HCT116 (cell line): ENCODE measurements at regions not wholly inside any gene's neighbourhood (a gene's known extent, or its start where the extent isn't known, plus 50 kb on each side); places are given as distances from the start of the nearest gene placed in this dataset.

ENCODE experiments used
- CEBPB ChIP-seq: IDR thresholded peaks from 2 replicates; pipeline ENCODE4 v1.6.1; 2012; ENCODE audit warnings: low read depth
- EGR1 ChIP-seq: IDR thresholded peaks from 2 replicates; pipeline ENCODE4 v1.6.1; 2012; ENCODE audit warnings: low read depth
- EZH2 ChIP-seq: fragments of 200-600 bp; sonication (generic); IDR thresholded peaks from 2 replicates; pipeline ENCODE4 v1.6.1; 2017; ENCODE audit warnings: antibody characterized with exemption, mixed run types
- JUND ChIP-seq: IDR thresholded peaks from 2 replicates; pipeline ENCODE4 v1.6.1; 2012
- POLR2A ChIP-seq: IDR thresholded peaks from 2 replicates; pipeline ENCODE4 v1.7.0; 2011; ENCODE audit warnings: borderline replicate concordance; ENCODE audit not compliant: insufficient read depth, insufficient read length; ENCODE audit errors: extremely low read depth
- SP1 ChIP-seq: IDR thresholded peaks from 2 replicates; pipeline ENCODE4 v1.6.1; 2012; ENCODE audit warnings: low read depth
- SRF ChIP-seq: IDR thresholded peaks from 2 replicates; pipeline ENCODE4 v1.6.1; 2012; ENCODE audit warnings: low read depth
- TF ChIP-seq, protein P1 (sequence below), 3 experiments: fragments of 200-600 bp in 1 of 3; sonication (generic) in 1 of 3; IDR thresholded peaks in 2 of 3; conservative IDR thresholded peaks in 1 of 3; 2 replicates each; pipeline ENCODE4 v1.5.1; 2012 to 2017; ENCODE audit warnings: low read depth in 2 of 3, low read length in 2 of 3, antibody characterized with exemption in 1 of 3, borderline replicate concordance in 1 of 3, control low read depth in 1 of 3, mild to moderate bottlenecking in 1 of 3, mixed read lengths in 1 of 3, mixed run types in 1 of 3, moderate library complexity in 1 of 3; ENCODE audit not compliant: insufficient read depth in 1 of 3

DNA sequence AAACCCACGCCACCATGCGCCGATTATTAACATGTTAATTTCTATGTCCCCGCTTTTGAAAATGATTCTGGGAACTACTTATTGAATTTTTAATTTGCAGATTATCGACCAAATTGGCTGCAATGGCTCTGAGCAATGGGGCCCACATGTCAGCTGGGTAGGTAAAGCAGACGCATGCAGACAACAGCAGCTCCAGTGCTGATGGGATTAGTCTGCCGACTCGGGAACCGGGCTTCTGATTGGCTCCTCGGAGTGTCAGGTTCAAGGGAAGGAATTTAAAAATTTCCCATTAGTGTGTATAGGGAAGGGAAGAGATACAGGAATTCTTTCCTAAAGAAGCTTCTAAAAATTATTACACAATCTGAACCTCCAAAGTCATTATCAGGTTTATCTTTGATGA, 77.4 kb upstream of the PPARGC1A start:
- TF ChIP-seq, protein P1, sequence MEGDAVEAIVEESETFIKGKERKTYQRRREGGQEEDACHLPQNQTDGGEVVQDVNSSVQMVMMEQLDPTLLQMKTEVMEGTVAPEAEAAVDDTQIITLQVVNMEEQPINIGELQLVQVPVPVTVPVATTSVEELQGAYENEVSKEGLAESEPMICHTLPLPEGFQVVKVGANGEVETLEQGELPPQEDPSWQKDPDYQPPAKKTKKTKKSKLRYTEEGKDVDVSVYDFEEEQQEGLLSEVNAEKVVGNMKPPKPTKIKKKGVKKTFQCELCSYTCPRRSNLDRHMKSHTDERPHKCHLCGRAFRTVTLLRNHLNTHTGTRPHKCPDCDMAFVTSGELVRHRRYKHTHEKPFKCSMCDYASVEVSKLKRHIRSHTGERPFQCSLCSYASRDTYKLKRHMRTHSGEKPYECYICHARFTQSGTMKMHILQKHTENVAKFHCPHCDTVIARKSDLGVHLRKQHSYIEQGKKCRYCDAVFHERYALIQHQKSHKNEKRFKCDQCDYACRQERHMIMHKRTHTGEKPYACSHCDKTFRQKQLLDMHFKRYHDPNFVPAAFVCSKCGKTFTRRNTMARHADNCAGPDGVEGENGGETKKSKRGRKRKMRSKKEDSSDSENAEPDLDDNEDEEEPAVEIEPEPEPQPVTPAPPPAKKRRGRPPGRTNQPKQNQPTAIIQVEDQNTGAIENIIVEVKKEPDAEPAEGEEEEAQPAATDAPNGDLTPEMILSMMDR (IDR thresholded peaks at IDR 0.05 in 2 of 3, conservative IDR thresholded peaks at IDR 0.05 in 1 of 3; ENCODE audit: borderline replicate concordance in 1 of 3, insufficient read depth in 1 of 3, low read depth in 2 of 3, low read length in 2 of 3) = no peak
- TF ChIP-seq CEBPB (no peak), EGR1 (no peak), EZH2 (no peak), SP1 (no peak), POLR2A (no peak), JUND (no peak), SRF (no peak)
